ENCODE measurements at regions not wholly inside any gene's neighbourhood (a gene's known extent, or its start where the extent isn't known, plus 50 kb on each side); places are given as distances from the start of the nearest gene placed in this dataset.

- H4K20me1 ChIP-seq (ENCODE audit: control insufficient read depth, extremely low read depth, insufficient read depth, low read length), result no peaks in the 10 kb centered on the region
- H3K4me3 ChIP-seq (replicated peaks in 1 of 4; ENCODE audit: control extremely low read depth in 1 of 4, insufficient read depth in 1 of 4, low read depth in 3 of 4, low read length in 4 of 4), result no peak overlapping the region
- H3K4me2 ChIP-seq (ENCODE audit: extremely low read depth, insufficient read depth, low read length), result no peak overlapping the region
- H3K79me2 ChIP-seq (ENCODE audit: control insufficient read depth, insufficient read depth, low read length), result no peaks in the 10 kb centered on the region
- H3K27me3 ChIP-seq (ENCODE audit: control insufficient read depth, insufficient read depth, low read length), result no peaks in the 10 kb centered on the region
- H3K4me1 ChIP-seq (ENCODE audit: control insufficient read depth, extremely low read depth, insufficient read depth, low read length), result no peaks in the 10 kb centered on the region
- no peak overlapping the region for H3K27ac ChIP-seq (ENCODE audit: insufficient read depth, low read length)
- TF ChIP-seq CTCF (conservative IDR thresholded peaks at IDR 0.05 in 1 of 2, IDR thresholded peaks at IDR 0.05 in 1 of 2; ENCODE audit: low read depth in 1 of 2, low read length in 2 of 2) (no peak), EZH2 (IDR thresholded peaks at IDR 0.05; ENCODE audit: low read length, missing control alignments) (no peak)
- H3K9ac ChIP-seq (ENCODE audit: insufficient read depth, low read length), result no peak overlapping the region
- H2AFZ ChIP-seq (ENCODE audit: low read length), result no peak overlapping the region
- H3K9me3 ChIP-seq (ENCODE audit: control insufficient read depth, insufficient read depth, low read depth, low read length), result no peaks in the 10 kb centered on the region
- no peaks in the 10 kb centered on the region for H3K36me3 ChIP-seq (ENCODE audit: control insufficient read depth, insufficient read depth, low read length)
- no peak for DNase-seq (ENCODE audit: low read depth in 2 of 2)
Observed at GRCh38 chr5:5764246-5764645, 341.8 kb downstream of the ICE1 start.

- Histone ChIP-seq H3K27ac (ENCODE audit: insufficient read depth, low read length) (no peak overlapping the region), H3K4me1 (ENCODE audit: control insufficient read depth, extremely low read depth, insufficient read depth, low read length) (no peaks in the 10 kb centered on the region), H3K4me3 (replicated peaks in 1 of 4; ENCODE audit: control extremely low read depth in 1 of 4, insufficient read depth in 1 of 4, low read depth in 3 of 4, low read length in 4 of 4) (no peak overlapping the region), H3K4me2 (ENCODE audit: extremely low read depth, insufficient read depth, low read length) (no peak overlapping the region), H3K79me2 (ENCODE audit: control insufficient read depth, insufficient read depth, low read length) (no peaks in the 10 kb centered on the region), H4K20me1 (ENCODE audit: control insufficient read depth, extremely low read depth, insufficient read depth, low read length) (no peaks in the 10 kb centered on the region), H3K9me3 (ENCODE audit: control insufficient read depth, insufficient read depth, low read depth, low read length) (no peaks in the 10 kb centered on the region), H3K36me3 (ENCODE audit: control insufficient read depth, insufficient read depth, low read length) (no peaks in the 10 kb centered on the region), H3K9ac (ENCODE audit: insufficient read depth, low read length) (no peak overlapping the region), H3K27me3 (ENCODE audit: control insufficient read depth, insufficient read depth, low read length) (no peaks in the 10 kb centered on the region), H2AFZ (ENCODE audit: low read length) (no peak overlapping the region)
- DNase-seq (ENCODE audit: low read depth in 2 of 2), result no peak
- TF ChIP-seq EZH2 (IDR thresholded peaks at IDR 0.05; ENCODE audit: low read length, missing control alignments), result no peak
- no peak for TF ChIP-seq CTCF (conservative IDR thresholded peaks at IDR 0.05 in 1 of 2, IDR thresholded peaks at IDR 0.05 in 1 of 2; ENCODE audit: low read depth in 1 of 2, low read length in 2 of 2)
Observed at GRCh38 chr5:5756762-5757161, 334.3 kb downstream of the ICE1 start.

GRCh38 chr5:5755888-5756287 is 333.4 kb downstream of the ICE1 start:
- H3K27me3 ChIP-seq (ENCODE audit: control insufficient read depth, insufficient read depth, low read length), result no peaks in the 10 kb centered on the region
- no peak overlapping the region for H2AFZ ChIP-seq (ENCODE audit: low read length)
- H3K4me3 ChIP-seq (replicated peaks in 1 of 4; ENCODE audit: control extremely low read depth in 1 of 4, insufficient read depth in 1 of 4, low read depth in 3 of 4, low read length in 4 of 4), result no peak overlapping the region
- TF ChIP-seq CTCF (conservative IDR thresholded peaks at IDR 0.05 in 1 of 2, IDR thresholded peaks at IDR 0.05 in 1 of 2; ENCODE audit: low read depth in 1 of 2, low read length in 2 of 2) (no peak), EZH2 (IDR thresholded peaks at IDR 0.05; ENCODE audit: low read length, missing control alignments) (no peak)
- H3K27ac ChIP-seq (ENCODE audit: insufficient read depth, low read length), result no peak overlapping the region
- no peaks in the 10 kb centered on the region for H3K79me2 ChIP-seq (ENCODE audit: control insufficient read depth, insufficient read depth, low read length)
- no peaks in the 10 kb centered on the region for H3K36me3 ChIP-seq (ENCODE audit: control insufficient read depth, insufficient read depth, low read length)
- H3K9me3 ChIP-seq (ENCODE audit: control insufficient read depth, insufficient read depth, low read depth, low read length), result no peaks in the 10 kb centered on the region
- no peak overlapping the region for H3K4me2 ChIP-seq (ENCODE audit: extremely low read depth, insufficient read depth, low read length)
- no peaks in the 10 kb centered on the region for H4K20me1 ChIP-seq (ENCODE audit: control insufficient read depth, extremely low read depth, insufficient read depth, low read length)
- no peak overlapping the region for H3K9ac ChIP-seq (ENCODE audit: insufficient read depth, low read length)
- H3K4me1 ChIP-seq (ENCODE audit: control insufficient read depth, extremely low read depth, insufficient read depth, low read length), result no peaks in the 10 kb centered on the region
- no peak for DNase-seq (ENCODE audit: low read depth in 2 of 2)

Measured in fibroblast of lung (primary cell).